Hepatocyte (in vitro differentiated cells): ENCODE measurements at regions not wholly inside any gene's neighbourhood (a gene's known extent, or its start where the extent isn't known, plus 50 kb on each side); places are given as distances from the start of the nearest gene placed in this dataset.

Experiments
- CTCF ChIP-seq: fragments of 200-600 bp; sonication (generic); IDR thresholded peaks from 2 replicates; pipeline ENCODE4 v1.5.1; 2016; ENCODE audit warnings: antibody characterized with exemption, mild to moderate bottlenecking; ENCODE audit not compliant: poor library complexity
- EZH2 ChIP-seq: fragments of 200-600 bp; sonication (generic); IDR thresholded peaks from 2 replicates; pipeline ENCODE4 v1.6.1; 2016; ENCODE audit warnings: antibody characterized with exemption, mild to moderate bottlenecking, borderline replicate concordance
- EZH2phosphoT487 ChIP-seq: fragments of 200-600 bp; sonication (generic); IDR thresholded peaks from one replicate; pipeline ENCODE4 v1.6.1; 2018; ENCODE audit warnings: antibody characterized with exemption, mild to moderate bottlenecking, low read depth, moderate library complexity; ENCODE audit not compliant: unreplicated experiment, severe bottlenecking

GRCh38 chr2:18750672-18751554, 161.5 kb upstream of the NT5C1B start:
- TF ChIP-seq CTCF (no peak), EZH2phosphoT487 (no peak), EZH2 (no peak)
